Middle frontal gyrus (tissue), 1 donor: ENCODE measurements at regions not wholly inside any gene's neighbourhood (a gene's known extent, or its start where the extent isn't known, plus 50 kb on each side); places are given as distances from the start of the nearest gene placed in this dataset.

Source experiments
- DNase-seq: peaks from one replicate; pipeline ENCODE4 v3.0.0-alpha.2; 2015; ENCODE audit warnings: low spot score; ENCODE audit errors: extremely low spot score

GRCh38 chr22:49025791-49026493, 801.7 kb downstream of the BRD1 start:
- DNase-seq, result no peak

GRCh38 chr22:49024775-49025440, 802.8 kb downstream of the BRD1 start:
- DNase-seq, result no peak

- DNase-seq, result no peak
These were observed 803.5 kb downstream of the BRD1 start for GRCh38 chr22:49023879-49024774.

GRCh38 chr22:49023161-49023878, 804.4 kb downstream of the BRD1 start:
- no peak for DNase-seq

- no peak for DNase-seq
These were observed 804.9 kb downstream of the BRD1 start for GRCh38 chr22:49022816-49023160.

GRCh38 chr22:49021926-49022815, 805.5 kb downstream of the BRD1 start:
- no peak for DNase-seq

GRCh38 chr22:49021131-49021925, 806.3 kb downstream of the BRD1 start:
- DNase-seq, result no peak

GRCh38 chr22:49019737-49020713, 807.6 kb downstream of the BRD1 start:
- no peak for DNase-seq

- no peak for DNase-seq
These were observed 809.1 kb downstream of the BRD1 start for GRCh38 chr22:49018601-49019000.

- no peak for DNase-seq
These were observed 810.0 kb downstream of the BRD1 start for GRCh38 chr22:49017482-49018329.

GRCh38 chr22:49016909-49017481, 810.7 kb downstream of the BRD1 start:
- DNase-seq, result no peak

GRCh38 chr22:49015993-49016908, 811.4 kb downstream of the BRD1 start:
- DNase-seq, result no peak

GRCh38 chr22:49015459-49015858, 812.2 kb downstream of the BRD1 start:
- DNase-seq, result no peak

- DNase-seq, result no peak
These were observed 813.2 kb downstream of the BRD1 start for GRCh38 chr22:49014227-49015201.

GRCh38 chr22:49013707-49014106, 814.0 kb downstream of the BRD1 start:
- DNase-seq, result no peak
